Stomach smooth muscle (tissue), 2 donors: ENCODE measurements at regions not wholly inside any gene's neighbourhood (a gene's known extent, or its start where the extent isn't known, plus 50 kb on each side); places are given as distances from the start of the nearest gene placed in this dataset.
"Not testable (repeated sequence)": the region's sequence is repeated elsewhere in the genome, so short reads cannot be mapped to it uniquely, and the experiment has no call there.

Experiments
- H3K27ac ChIP-seq: one replicate; pipeline ENCODE4 v1.7.0; 2013; ENCODE audit warnings: mild to moderate bottlenecking, low read length, inconsistent platforms
- H3K27me3 ChIP-seq, 2 donors: one replicate each; pipeline ENCODE4 v1.7.0; 2013; ENCODE audit warnings: low read length in 2 of 2; ENCODE audit not compliant: insufficient read depth in 2 of 2, control insufficient read depth in 1 of 2
- H3K36me3 ChIP-seq, 2 donors: one replicate each; pipeline ENCODE4 v1.7.0; 2013; ENCODE audit warnings: low read length in 2 of 2; ENCODE audit not compliant: control insufficient read depth in 2 of 2, insufficient read depth in 2 of 2
- H3K4me1 ChIP-seq: one replicate; pipeline ENCODE4 v1.7.0; 2013; ENCODE audit warnings: low read length; ENCODE audit not compliant: control insufficient read depth, insufficient read depth
- H3K4me3 ChIP-seq, 2 donors: one replicate each; pipeline ENCODE4 v1.7.0; 2013; ENCODE audit warnings: low read length in 2 of 2
- H3K9ac ChIP-seq, 2 donors: one replicate each; pipeline ENCODE4 v1.7.0; 2013; ENCODE audit warnings: low read length in 2 of 2, mild to moderate bottlenecking in 1 of 2
- H3K9me3 ChIP-seq, 2 donors: one replicate each; pipeline ENCODE4 v1.7.0; 2013; ENCODE audit warnings: low read length in 2 of 2; ENCODE audit not compliant: control insufficient read depth in 2 of 2
- donor health status: healthy.
- donor health status: Pancreatic carcinoma.

DNA sequence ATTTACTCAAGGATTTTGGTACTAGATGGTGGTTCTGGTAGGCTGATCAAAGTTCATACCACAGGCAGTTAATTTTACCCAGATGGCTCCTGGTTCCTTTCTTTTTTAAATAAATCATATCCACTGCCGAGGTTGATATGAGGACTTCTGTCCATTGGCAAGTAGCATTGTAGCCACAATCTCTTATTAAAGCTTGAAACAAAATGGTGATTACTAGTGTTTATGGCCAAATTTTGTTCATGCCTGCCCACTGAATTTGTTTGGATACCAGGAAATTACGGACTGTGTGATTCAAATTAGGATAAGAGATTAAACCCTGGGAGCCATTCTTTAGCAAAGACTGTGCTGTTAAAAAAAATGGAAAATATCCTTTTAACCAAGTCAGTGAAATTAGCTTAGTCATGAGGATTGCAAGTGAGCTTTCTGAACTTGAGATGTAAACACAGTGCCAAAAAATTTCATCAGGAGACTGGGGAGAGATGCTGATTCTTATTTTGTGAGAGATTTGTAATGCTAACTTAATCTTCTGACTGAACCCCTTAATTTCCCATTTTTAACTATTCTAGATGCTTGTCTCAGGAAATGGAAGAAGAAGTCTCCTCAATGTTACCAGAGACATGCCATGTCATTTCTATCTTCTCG is 893.5 kb upstream of the ADAMTS5 start:
- not testable (repeated sequence) for H3K9ac ChIP-seq, H3K4me3 ChIP-seq, H3K9me3 ChIP-seq, H3K27ac ChIP-seq, H3K27me3 ChIP-seq, H3K4me1 ChIP-seq, H3K36me3 ChIP-seq

DNA sequence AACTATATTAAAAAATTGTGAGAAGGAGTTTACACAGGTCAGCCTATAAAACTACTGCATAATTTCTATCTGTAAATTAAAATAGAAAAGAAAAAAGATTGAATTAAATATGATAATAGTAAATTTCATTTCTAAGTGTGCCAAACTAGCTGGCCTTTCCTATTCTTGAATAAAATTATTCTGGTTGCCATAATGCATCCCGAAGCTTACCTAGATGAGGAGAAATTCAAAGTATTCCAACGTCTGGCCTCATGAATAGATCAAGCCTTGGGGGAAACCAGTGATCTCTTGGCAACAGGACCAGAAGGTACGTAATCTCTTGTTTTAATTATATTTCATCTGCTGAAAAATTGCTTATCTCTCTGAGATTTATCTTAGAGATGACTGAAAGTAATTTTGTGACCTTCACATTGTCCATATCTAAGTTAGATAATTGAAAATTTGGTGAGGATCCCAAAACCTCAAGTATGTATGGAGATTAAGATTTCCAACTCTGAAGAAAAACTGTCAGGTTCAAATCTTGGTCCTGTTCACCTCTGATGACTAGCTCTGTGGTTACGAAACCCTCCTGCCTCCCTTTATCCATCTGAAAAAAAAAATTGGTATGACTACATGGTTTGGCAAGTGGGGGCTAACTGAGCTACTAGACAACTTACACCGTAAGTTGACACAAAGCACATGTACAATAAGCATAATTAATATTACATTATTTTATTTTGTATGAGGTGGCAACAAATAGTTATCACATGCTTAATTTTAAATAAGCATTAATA is 891.4 kb upstream of the ADAMTS5 start:
- not testable (repeated sequence) for H3K27ac ChIP-seq, H3K4me3 ChIP-seq, H3K4me1 ChIP-seq, H3K27me3 ChIP-seq, H3K9ac ChIP-seq, H3K9me3 ChIP-seq, H3K36me3 ChIP-seq

DNA sequence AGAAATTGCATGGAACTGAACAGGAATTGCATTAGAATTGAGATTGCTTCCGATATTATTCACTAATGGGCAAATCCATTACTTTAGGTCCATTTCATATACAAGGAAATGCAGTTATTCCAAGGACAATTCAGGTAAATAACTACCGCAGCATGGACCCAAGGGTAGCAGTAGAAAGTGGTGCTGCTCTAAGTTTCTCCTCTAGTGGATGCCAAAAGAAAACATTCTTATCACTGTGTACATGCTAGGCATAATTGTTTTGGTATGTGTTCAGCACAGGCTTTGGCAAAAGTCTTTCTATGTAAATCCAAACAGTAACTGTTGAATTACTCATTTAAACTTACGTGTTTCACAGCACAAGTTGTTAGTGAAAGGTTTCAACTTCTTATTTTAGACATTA is 890.1 kb upstream of the ADAMTS5 start:
- H3K36me3 ChIP-seq, H3K27ac ChIP-seq, H3K9me3 ChIP-seq, H3K27me3 ChIP-seq, H3K4me1 ChIP-seq, H3K4me3 ChIP-seq, H3K9ac ChIP-seq: not testable (repeated sequence)

DNA sequence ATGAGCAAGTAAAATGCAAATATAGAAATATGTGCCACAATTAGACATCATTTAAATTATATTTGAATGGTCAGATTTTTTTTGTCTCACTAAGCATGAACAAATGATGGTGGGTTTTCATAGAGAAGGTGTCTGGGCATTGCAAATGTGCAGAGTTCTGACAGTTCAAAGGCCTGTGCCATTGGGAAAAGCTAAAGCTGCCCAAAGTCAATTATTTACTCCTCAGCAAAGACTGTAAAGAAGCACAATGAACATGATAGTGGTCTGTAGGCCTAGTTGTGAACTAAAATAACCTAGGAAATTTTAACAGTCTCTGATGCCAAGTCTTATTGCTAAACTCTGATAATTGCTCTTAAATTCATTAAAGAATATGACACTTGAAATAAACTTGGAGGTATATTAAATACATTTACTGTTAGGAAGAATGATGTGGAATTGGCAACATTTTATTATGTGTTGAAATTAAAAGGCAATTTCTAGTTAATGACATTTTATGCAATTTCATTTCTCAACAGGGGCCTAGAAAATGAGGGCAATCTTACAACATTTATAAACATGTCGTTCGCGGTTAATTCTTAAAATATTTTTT is 874.3 kb upstream of the ADAMTS5 start:
- Histone ChIP-seq H3K4me1 (peaks cover 2% of the 10 kb centered on the region), H3K27me3 (no peaks in the 10 kb centered on the region), H3K9me3 (no peaks in the 10 kb centered on the region), H3K36me3 (no peaks in the 10 kb centered on the region), H3K27ac (peak overlapping the region; percentile 4), H3K9ac (no peak overlapping the region), H3K4me3 (no peak overlapping the region)

DNA sequence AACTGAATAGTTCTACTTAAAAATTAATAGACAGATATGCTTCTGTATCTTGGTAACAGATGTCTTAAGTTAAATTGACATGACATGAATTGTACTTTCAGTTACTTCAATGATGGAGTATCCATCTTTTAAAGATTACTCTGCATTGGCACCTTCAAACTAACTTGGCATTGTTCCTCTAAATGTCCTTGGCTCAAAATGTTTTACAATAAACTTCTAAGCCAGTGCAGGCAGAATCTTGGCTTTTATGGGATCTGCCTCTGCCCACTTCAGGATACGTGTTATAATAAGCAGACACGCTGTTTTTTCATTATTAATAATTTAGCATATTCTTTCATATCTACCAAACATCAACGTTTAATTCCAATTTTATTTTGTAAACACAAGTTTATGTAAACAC is 873.4 kb upstream of the ADAMTS5 start:
- Histone ChIP-seq H3K27ac (peak overlapping the region; percentile 7), H3K9ac (no peak overlapping the region), H3K9me3 (no peaks in the 10 kb centered on the region)

DNA sequence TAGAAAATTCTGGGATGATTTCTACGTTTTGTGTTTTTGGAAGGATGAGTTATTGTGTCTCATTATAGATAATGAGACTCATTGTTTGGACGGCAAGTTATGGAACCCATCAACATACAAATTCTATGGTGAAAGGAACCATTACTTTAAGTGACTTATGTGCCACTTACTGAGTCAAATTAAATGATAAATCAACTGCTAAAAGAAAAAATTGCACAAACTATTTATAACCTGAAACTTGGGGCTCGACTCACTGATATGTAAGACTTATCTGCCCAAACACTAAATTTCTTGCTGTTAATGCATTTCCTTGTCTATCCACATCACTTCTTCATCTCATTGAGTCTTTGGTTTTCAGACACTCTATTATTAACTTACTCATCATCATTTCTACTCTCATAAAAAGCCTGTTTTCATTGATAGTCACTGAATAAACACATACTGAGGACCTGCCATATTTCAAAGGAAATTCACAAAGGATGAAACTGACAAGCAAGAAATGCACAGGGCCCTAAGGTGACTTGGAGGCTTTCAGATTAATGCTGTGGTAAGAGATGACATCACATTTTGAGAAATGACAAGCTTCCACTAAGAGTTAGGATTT is 872.7 kb upstream of the ADAMTS5 start:
- no peaks in the 10 kb centered on the region for H3K36me3 ChIP-seq
- peaks cover 2% of the 10 kb centered on the region for H3K4me1 ChIP-seq
- H3K9me3 ChIP-seq = no peaks in the 10 kb centered on the region
- H3K27me3 ChIP-seq = no peaks in the 10 kb centered on the region
- H3K4me3 ChIP-seq = no peak overlapping the region
- H3K9ac ChIP-seq = no peak overlapping the region
- H3K27ac ChIP-seq = no peak overlapping the region

More for the DNA sequence above, 873.4 kb upstream of the ADAMTS5 start:
- no peaks in the 10 kb centered on the region for H3K36me3 ChIP-seq
- H3K27me3 ChIP-seq = no peaks in the 10 kb centered on the region
- H3K4me1 ChIP-seq = peaks cover 2% of the 10 kb centered on the region
- H3K4me3 ChIP-seq = no peak overlapping the region

DNA sequence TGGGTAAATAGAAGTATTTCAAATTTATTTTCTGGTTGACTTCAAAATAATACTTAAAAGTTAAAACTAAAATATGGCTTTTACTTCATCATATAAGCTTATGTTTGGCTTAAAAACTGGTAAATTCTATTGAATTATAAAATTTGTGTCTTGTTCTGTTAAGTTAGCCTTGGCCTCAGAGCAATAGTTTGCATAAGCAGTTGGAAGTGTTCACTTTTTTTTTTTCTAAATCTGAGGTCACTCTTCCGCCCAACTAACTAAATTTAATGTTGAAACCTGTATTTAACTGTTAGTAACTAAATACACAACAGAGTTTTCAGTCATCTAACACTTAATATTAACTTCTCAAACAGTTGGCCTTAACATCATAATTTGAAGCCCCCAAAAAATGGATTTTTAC is 871.7 kb upstream of the ADAMTS5 start:
- no peaks in the 10 kb centered on the region for H3K36me3 ChIP-seq
- H3K27ac ChIP-seq = no peak overlapping the region
- no peaks in the 10 kb centered on the region for H3K27me3 ChIP-seq
- H3K9me3 ChIP-seq = no peaks in the 10 kb centered on the region
- peaks cover 2% of the 10 kb centered on the region for H3K4me1 ChIP-seq
- H3K4me3 ChIP-seq = no peak overlapping the region
- no peak overlapping the region for H3K9ac ChIP-seq

DNA sequence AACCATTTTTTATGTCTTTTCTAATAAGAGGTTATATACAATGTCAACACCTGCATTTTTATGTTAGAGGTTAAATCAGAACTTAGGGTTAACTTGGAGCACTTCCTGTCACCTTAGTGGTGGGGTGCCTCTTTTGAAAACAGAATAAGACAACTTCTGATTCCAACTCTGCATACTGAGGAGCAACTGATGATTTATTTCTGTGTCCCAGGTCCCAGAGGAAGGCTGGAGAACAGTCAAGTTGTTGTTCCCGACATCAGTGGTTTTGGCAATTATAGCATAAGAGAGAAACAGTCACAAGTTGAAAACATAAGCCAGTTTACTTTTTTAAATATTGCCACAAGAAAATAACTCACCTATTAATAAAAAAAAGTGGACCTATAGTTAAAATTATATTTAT is 871.0 kb upstream of the ADAMTS5 start:
- Histone ChIP-seq H3K36me3 (no peaks in the 10 kb centered on the region), H3K4me3 (no peak overlapping the region), H3K9ac (no peak overlapping the region), H3K4me1 (peaks cover 2% of the 10 kb centered on the region), H3K27me3 (no peaks in the 10 kb centered on the region), H3K9me3 (no peaks in the 10 kb centered on the region), H3K27ac (no peak overlapping the region)

DNA sequence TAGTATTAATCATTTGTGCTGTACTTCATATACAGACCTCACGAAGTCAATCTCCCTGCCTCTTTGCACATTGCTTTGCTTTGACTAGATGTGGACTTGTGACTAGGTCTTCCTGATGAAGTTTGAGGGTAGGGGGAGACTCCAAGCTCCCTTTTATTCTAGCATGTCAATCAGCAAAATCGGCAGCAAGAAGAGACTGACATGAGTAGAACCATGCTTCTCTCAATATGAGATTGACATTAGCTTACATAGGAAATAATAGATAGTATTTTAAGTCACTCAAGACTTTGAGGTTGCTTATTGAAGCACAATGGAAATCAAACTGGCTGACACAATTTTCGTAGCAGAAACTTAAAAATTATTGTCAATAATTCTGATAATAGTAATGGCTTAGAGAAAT is 866.4 kb upstream of the ADAMTS5 start:
- Histone ChIP-seq H3K27ac (no peak overlapping the region), H3K4me3 (no peak overlapping the region), H3K4me1 (no peaks in the 10 kb centered on the region)

DNA sequence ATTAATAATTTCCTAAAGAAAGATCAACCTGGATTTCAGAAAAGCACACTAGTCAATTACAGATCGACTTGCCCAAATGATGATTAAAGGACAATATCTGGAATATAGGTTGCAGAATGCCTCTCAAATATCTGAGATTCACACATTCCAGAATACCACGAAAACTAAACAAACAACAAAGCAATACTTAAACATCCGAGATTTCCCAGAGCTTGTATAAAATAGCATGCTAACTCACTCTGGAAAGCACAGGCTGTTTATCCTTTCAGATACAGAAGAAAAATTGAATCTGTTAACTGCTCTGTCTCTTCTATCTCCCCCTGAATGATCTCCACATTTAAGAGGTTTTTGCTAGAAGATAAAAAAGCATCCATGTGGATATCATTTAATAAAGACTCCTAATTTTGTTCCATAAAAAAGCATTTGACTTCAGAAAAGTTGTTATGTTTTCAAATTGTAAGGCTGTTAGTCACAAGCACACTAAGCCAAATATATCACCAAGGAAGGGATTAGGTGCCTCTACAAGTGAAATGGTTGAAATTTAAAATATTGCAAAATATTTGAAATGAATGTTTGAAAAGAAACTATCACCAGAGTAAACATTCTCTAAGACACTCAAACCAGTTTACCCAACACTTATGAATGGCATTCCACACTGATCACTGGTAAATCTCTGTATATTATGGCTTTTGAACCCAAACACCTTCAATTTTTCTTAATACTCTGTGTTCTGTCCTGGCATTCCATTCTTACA is 865.1 kb upstream of the ADAMTS5 start:
- Histone ChIP-seq H3K4me1 (no peaks in the 10 kb centered on the region), H3K27ac (no peak overlapping the region), H3K9ac (no peak overlapping the region), H3K27me3 (no peaks in the 10 kb centered on the region), H3K36me3 (no peaks in the 10 kb centered on the region), H3K4me3 (no peak overlapping the region), H3K9me3 (no peaks in the 10 kb centered on the region)

More for the DNA sequence above, 866.4 kb upstream of the ADAMTS5 start:
- Histone ChIP-seq H3K36me3 (no peaks in the 10 kb centered on the region), H3K9ac (no peak overlapping the region), H3K27me3 (no peaks in the 10 kb centered on the region), H3K9me3 (no peaks in the 10 kb centered on the region)
